Fibroblast of mammary gland (primary cell): ENCODE measurements at regions not wholly inside any gene's neighbourhood (a gene's known extent, or its start where the extent isn't known, plus 50 kb on each side); places are given as distances from the start of the nearest gene placed in this dataset.

Experiments
- DNase-seq: peaks from one replicate; pipeline ENCODE4 v3.0.0-alpha.2; 2010; ENCODE audit warnings: low read depth
- H3K4me3 ChIP-seq: 2 replicates; pipeline ENCODE4 v1.5.1; 2011; ENCODE audit warnings: low read depth, mild to moderate bottlenecking, low read length, moderate library complexity; ENCODE audit not compliant: control insufficient read depth
- CTCF ChIP-seq: conservative IDR thresholded peaks from 2 replicates; pipeline ENCODE4 v1.5.1; 2011; ENCODE audit warnings: low read depth, low read length, inconsistent platforms; ENCODE audit not compliant: control insufficient read depth, insufficient read depth

GRCh38 chr17:54096216-54096615 is 273.5 kb downstream of the KIF2B start:
- TF ChIP-seq CTCF, result no peak
- H3K4me3 ChIP-seq, result no peak overlapping the region
- DNase-seq, result no peak

GRCh38 chr17:54099221-54099620 is 276.5 kb downstream of the KIF2B start:
- DNase-seq, result no peak
- TF ChIP-seq CTCF, result no peak
- H3K4me3 ChIP-seq, result no peak overlapping the region

- no peak overlapping the region for H3K4me3 ChIP-seq
- DNase-seq, result no peak
- no peak for TF ChIP-seq CTCF
Measured at GRCh38 chr17:54102246-54102645, 279.5 kb downstream of the KIF2B start.

GRCh38 chr17:54111576-54111975 is 288.8 kb downstream of the KIF2B start:
- TF ChIP-seq CTCF, result no peak
- H3K4me3 ChIP-seq, result no peak overlapping the region
- no peak for DNase-seq

GRCh38 chr17:54117452-54117851 is 294.7 kb downstream of the KIF2B start:
- DNase-seq, result no peak
- H3K4me3 ChIP-seq, result no peak overlapping the region
- no peak for TF ChIP-seq CTCF

- no peak for TF ChIP-seq CTCF
- no peak for DNase-seq
Measured at GRCh38 chr17:54124456-54124855, 301.7 kb downstream of the KIF2B start.

GRCh38 chr17:54153423-54153822 is 330.7 kb downstream of the KIF2B start:
- no peak overlapping the region for H3K4me3 ChIP-seq
- DNase-seq, result no peak
- TF ChIP-seq CTCF, result no peak

More at GRCh38 chr17:54124456-54124855, 301.7 kb downstream of the KIF2B start:
- no peak overlapping the region for H3K4me3 ChIP-seq
